ENCODE measurements at regions not wholly inside any gene's neighbourhood (a gene's known extent, or its start where the extent isn't known, plus 50 kb on each side); places are given as distances from the start of the nearest gene placed in this dataset.

GRCh38 chr5:2472670-2473069, 278.8 kb downstream of the IRX2 start:
- Histone ChIP-seq H3K4me3 (no peak overlapping the region), H3K27ac (no peak overlapping the region)
- no peak for DNase-seq (ENCODE audit: low spot score)
- TF ChIP-seq CTCF (IDR thresholded peaks at IDR 0.05) = no peak

GRCh38 chr5:2471152-2471879, 280.2 kb downstream of the IRX2 start:
- H3K27ac ChIP-seq = no peak overlapping the region
- TF ChIP-seq CTCF (IDR thresholded peaks at IDR 0.05) = no peak
- no peak for DNase-seq (ENCODE audit: low spot score)
- H3K4me3 ChIP-seq = no peak overlapping the region

- no peak for TF ChIP-seq CTCF (IDR thresholded peaks at IDR 0.05)
- no peak overlapping the region for H3K27ac ChIP-seq
- H3K4me3 ChIP-seq = no peak overlapping the region
- no peak for DNase-seq (ENCODE audit: low spot score)
Observed at GRCh38 chr5:2466966-2467365, 284.5 kb downstream of the IRX2 start.

DNA sequence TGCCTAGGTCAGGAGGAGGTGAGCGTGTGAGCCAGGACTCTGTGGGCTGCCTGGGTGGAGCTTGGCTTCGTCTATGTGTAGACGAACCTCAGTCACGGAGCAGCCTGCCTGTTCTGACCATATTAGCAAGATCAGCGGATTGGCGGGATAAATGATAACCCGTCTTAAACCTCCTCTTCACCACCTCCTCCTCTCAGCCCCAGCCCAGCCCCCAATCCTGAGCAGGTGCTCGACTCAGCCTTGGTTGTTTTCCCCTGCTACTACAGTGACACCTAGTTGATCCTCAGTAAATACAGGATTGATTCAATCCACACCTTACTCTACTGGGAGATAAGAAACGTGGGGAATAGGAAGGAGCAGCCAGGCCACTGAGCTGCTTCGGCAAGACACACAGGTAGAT, 286.1 kb downstream of the IRX2 start:
- Histone ChIP-seq H3K4me3 (no peak overlapping the region), H3K27ac (no peak overlapping the region)
- DNase-seq (ENCODE audit: low spot score) = no peak
- TF ChIP-seq CTCF (IDR thresholded peaks at IDR 0.05) = no peak

DNA sequence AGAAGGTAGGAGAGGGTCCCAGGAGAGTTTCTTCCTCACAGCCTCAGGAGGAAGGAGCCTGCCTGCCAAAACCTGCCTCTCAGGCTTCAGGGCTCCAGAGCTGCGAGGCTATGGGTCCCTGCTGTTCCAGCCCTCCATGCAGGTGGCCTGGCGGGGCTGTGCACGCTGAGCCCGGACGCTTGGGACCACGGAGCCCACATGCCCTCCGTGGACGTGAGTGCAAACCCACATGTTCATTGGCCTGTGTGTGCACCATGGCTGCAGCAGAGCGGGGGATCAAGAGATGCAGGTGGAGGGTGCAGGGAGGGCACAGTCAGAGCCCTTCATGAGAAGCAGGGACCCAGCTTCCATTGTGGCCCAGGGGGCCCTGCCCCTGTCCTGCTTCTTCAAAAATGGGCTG, 287.3 kb downstream of the IRX2 start:
- DNase-seq (ENCODE audit: low spot score) = no peak
- Histone ChIP-seq H3K27ac (no peak overlapping the region), H3K4me3 (no peak overlapping the region)
- no peak for TF ChIP-seq CTCF (IDR thresholded peaks at IDR 0.05)

GRCh38 chr5:2461701-2462691, 289.5 kb downstream of the IRX2 start:
- H3K27ac ChIP-seq = no peak overlapping the region
- no peak overlapping the region for H3K4me3 ChIP-seq
- DNase-seq (ENCODE audit: low spot score) = no peak
- TF ChIP-seq CTCF (IDR thresholded peaks at IDR 0.05) = no peak
